ENCODE measurements at regions not wholly inside any gene's neighbourhood (a gene's known extent, or its start where the extent isn't known, plus 50 kb on each side); places are given as distances from the start of the nearest gene placed in this dataset.

- Histone ChIP-seq H3K4me3 (no peak overlapping the region), H3K9me3 (peaks cover 0 to 3% (median 0%) of the 10 kb centered on the region in 3 donors), H3K27me3 (no peaks in the 10 kb centered on the region), H3K36me3 (no peaks in the 10 kb centered on the region), H3K27ac (no peak overlapping the region), H3K4me1 (no peaks in the 10 kb centered on the region)
- TF ChIP-seq POLR2A (IDR thresholded peaks at IDR 0.05) = no peak
- WGBS, 2 donors (ENCODE audit: low coverage in 1 of 2) = 61 to 71% methylated on average over 2 of the region's 2 CpGs
- no peak for ATAC-seq
Measured at GRCh38 chr13:58908019-58908679, 1255.6 kb downstream of the DIAPH3 start.

GRCh38 chr13:58919551-58919950 lies 1244.2 kb downstream of the DIAPH3 start:
- no peaks in the 10 kb centered on the region for H3K27me3 ChIP-seq
- no peak overlapping the region for H3K4me3 ChIP-seq
- no peak for TF ChIP-seq EP300 (IDR thresholded peaks at IDR 0.05)
- TF ChIP-seq POLR2A (IDR thresholded peaks at IDR 0.05) = no peak
- TF ChIP-seq POLR2AphosphoS5 (IDR thresholded peaks at IDR 0.05) = no peak
- TF ChIP-seq CTCF (IDR thresholded peaks at IDR 0.05) = no peak
- no peaks in the 10 kb centered on the region for H3K36me3 ChIP-seq
- H3K27ac ChIP-seq = no peak overlapping the region
- 79 to 92% methylated on average over 3 of the region's 3 CpGs for WGBS, 2 donors (ENCODE audit: low coverage in 1 of 2)
- H3K9me3 ChIP-seq = no peaks in the 10 kb centered on the region
- no peaks in the 10 kb centered on the region for H3K4me1 ChIP-seq
- ATAC-seq = no peak

- ATAC-seq = no peak
Measured at GRCh38 chr13:58921129-58921528, 1242.6 kb downstream of the DIAPH3 start.

GRCh38 chr13:58926858-58927257 lies 1236.9 kb downstream of the DIAPH3 start:
- no peak for ATAC-seq
- H3K9me3 ChIP-seq = no peaks in the 10 kb centered on the region
- no peak overlapping the region for H3K4me3 ChIP-seq
- 94% methylated on average over 3 of the region's 3 CpGs for WGBS, 2 donors (ENCODE audit: low coverage in 1 of 2)
- H3K4me1 ChIP-seq = no peaks in the 10 kb centered on the region
- H3K27ac ChIP-seq = no peak overlapping the region
- TF ChIP-seq EP300 (IDR thresholded peaks at IDR 0.05) = no peak
- TF ChIP-seq CTCF (IDR thresholded peaks at IDR 0.05) = no peak
- no peak for TF ChIP-seq POLR2AphosphoS5 (IDR thresholded peaks at IDR 0.05)
- TF ChIP-seq POLR2A (IDR thresholded peaks at IDR 0.05) = no peak
- H3K27me3 ChIP-seq = no peaks in the 10 kb centered on the region
- no peaks in the 10 kb centered on the region for H3K36me3 ChIP-seq

More at GRCh38 chr13:58921129-58921528, 1242.6 kb downstream of the DIAPH3 start:
- no peaks in the 10 kb centered on the region for H3K36me3 ChIP-seq
- WGBS, 2 donors (ENCODE audit: low coverage in 1 of 2) = 20 to 74% methylated on average over 1 to 3 of the region's 3 CpGs
- no peak overlapping the region for H3K4me3 ChIP-seq
- no peaks in the 10 kb centered on the region for H3K27me3 ChIP-seq
- H3K4me1 ChIP-seq = no peaks in the 10 kb centered on the region
- no peaks in the 10 kb centered on the region for H3K9me3 ChIP-seq
- no peak overlapping the region for H3K27ac ChIP-seq
- TF ChIP-seq POLR2A (IDR thresholded peaks at IDR 0.05) (no peak), EP300 (IDR thresholded peaks at IDR 0.05) (no peak), POLR2AphosphoS5 (IDR thresholded peaks at IDR 0.05) (no peak), CTCF (IDR thresholded peaks at IDR 0.05) (no peak)

- TF ChIP-seq POLR2A (IDR thresholded peaks at IDR 0.05) = no peak
- TF ChIP-seq CTCF (IDR thresholded peaks at IDR 0.05) = no peak
- no peak for TF ChIP-seq EP300 (IDR thresholded peaks at IDR 0.05)
- TF ChIP-seq POLR2AphosphoS5 (IDR thresholded peaks at IDR 0.05) = no peak
- no peaks in the 10 kb centered on the region for H3K36me3 ChIP-seq
- no peaks in the 10 kb centered on the region for H3K9me3 ChIP-seq
- H3K27me3 ChIP-seq = no peaks in the 10 kb centered on the region
- no peak overlapping the region for H3K4me3 ChIP-seq
- H3K4me1 ChIP-seq = no peaks in the 10 kb centered on the region
- ATAC-seq = no peak
- H3K27ac ChIP-seq = no peak overlapping the region
Measured at GRCh38 chr13:58933475-58933874, 1230.3 kb downstream of the DIAPH3 start.

Data from gastroesophageal sphincter (tissue), 4 donors.